DOHH2 (cell line): ENCODE measurements at regions not wholly inside any gene's neighbourhood (a gene's known extent, or its start where the extent isn't known, plus 50 kb on each side); places are given as distances from the start of the nearest gene placed in this dataset.

ENCODE experiments used
- H3F3A ChIP-seq: fragments of 200-600 bp; sonication (generic), shearing (Covaris generic); 2 replicates; pipeline ENCODE4 v1.6.0; 2016; ENCODE audit warnings: antibody characterized with exemption, mild to moderate bottlenecking; ENCODE audit not compliant: control insufficient read depth, insufficient read depth
- H3K27ac ChIP-seq: fragments of 200-600 bp; sonication (generic); 2 replicates; pipeline ENCODE4 v1.5.1; 2014; ENCODE audit warnings: low read depth, mild to moderate bottlenecking, low read length, moderate library complexity
- H3K27me3 ChIP-seq: fragments of 200-600 bp; sonication (generic); 2 replicates; pipeline ENCODE4 v1.6.1; 2014; ENCODE audit warnings: mild to moderate bottlenecking, low read length, mixed read lengths; ENCODE audit not compliant: control insufficient read depth
- H3K36me3 ChIP-seq: fragments of 200-600 bp; sonication (generic); 2 replicates; pipeline ENCODE4 v1.6.1; 2014; ENCODE audit warnings: mild to moderate bottlenecking, low read length, moderate library complexity, mixed read lengths; ENCODE audit not compliant: control insufficient read depth
- H3K4me1 ChIP-seq: fragments of 200-600 bp; sonication (generic); 2 replicates; pipeline ENCODE4 v1.6.1; 2014; ENCODE audit warnings: mild to moderate bottlenecking, low read length, mixed read lengths; ENCODE audit not compliant: control insufficient read depth
- H3K4me2 ChIP-seq: fragments of 200-600 bp; sonication (generic); 2 replicates; pipeline ENCODE4 v1.6.0; 2014; ENCODE audit warnings: mild to moderate bottlenecking, low read length, moderate library complexity
- H3K4me3 ChIP-seq: fragments of 200-600 bp; sonication (generic); 2 replicates; pipeline ENCODE4 v1.5.1; 2014; ENCODE audit warnings: mild to moderate bottlenecking, low read length, mixed read lengths
- H3K79me2 ChIP-seq: fragments of 200-600 bp; sonication (generic); 2 replicates; pipeline ENCODE4 v1.6.1; 2014; ENCODE audit warnings: mild to moderate bottlenecking, low read length, mixed read lengths; ENCODE audit not compliant: control insufficient read depth
- H3K9me2 ChIP-seq: fragments of 200-600 bp; sonication (generic); replicated peaks from 2 replicates; pipeline ENCODE4 v1.6.1; 2014; ENCODE audit warnings: mild to moderate bottlenecking, low read length, mixed read lengths; ENCODE audit not compliant: control insufficient read depth
- H3K9me3 ChIP-seq: fragments of 200-600 bp; sonication (generic); 2 replicates; pipeline ENCODE4 v1.6.1; 2014; ENCODE audit warnings: antibody characterized with exemption, low read length, mixed read lengths; ENCODE audit not compliant: control insufficient read depth, insufficient read depth
- H4K20me1 ChIP-seq: fragments of 200-600 bp; sonication (generic); 2 replicates; pipeline ENCODE4 v1.6.0; 2014; ENCODE audit warnings: low read depth, mild to moderate bottlenecking, antibody characterized with exemption, low read length, moderate library complexity; ENCODE audit not compliant: control insufficient read depth, insufficient read depth
- CTCF ChIP-seq: fragments of 200-600 bp; sonication (generic); IDR thresholded peaks from one replicate; pipeline ENCODE4 v1.5.1; 2014; ENCODE audit warnings: antibody characterized with exemption, mild to moderate bottlenecking, low read depth, low read length; ENCODE audit not compliant: poor library complexity, severe bottlenecking
- EZH2phosphoT487 ChIP-seq: fragments of 200-600 bp; sonication (generic); IDR thresholded peaks from 2 replicates; pipeline ENCODE4 v1.6.1; 2017; ENCODE audit warnings: borderline replicate concordance, mild to moderate bottlenecking, antibody characterized with exemption, low read length, moderate library complexity, mixed read lengths

- no peaks in the 10 kb centered on the region for H4K20me1 ChIP-seq
- TF ChIP-seq EZH2phosphoT487: no peak
- TF ChIP-seq CTCF: no peak
- H3K36me3 ChIP-seq: no peaks in the 10 kb centered on the region
- no peaks in the 10 kb centered on the region for H3K9me3 ChIP-seq
- H3K4me1 ChIP-seq: 0 out of 2 replicates have a peak, but pooled peaks cover 3% of the 10 kb centered on the region
- no peaks in the 10 kb centered on the region for H3F3A ChIP-seq
- no peaks in the 10 kb centered on the region for H3K79me2 ChIP-seq
- H3K4me2 ChIP-seq: no peak overlapping the region
- H3K4me3 ChIP-seq: no peak overlapping the region
- no peaks in the 10 kb centered on the region for H3K9me2 ChIP-seq
- peaks cover 16% of the 10 kb centered on the region for H3K27me3 ChIP-seq
- H3K27ac ChIP-seq: no peak overlapping the region
Measured at GRCh38 chr5:82358457-82358856, 80.3 kb upstream of the RPS23 start.

- no peaks in the 10 kb centered on the region for H3K9me3 ChIP-seq
- TF ChIP-seq EZH2phosphoT487 (no peak), CTCF (no peak)
- no peak overlapping the region for H3K4me3 ChIP-seq
- no peaks in the 10 kb centered on the region for H3K36me3 ChIP-seq
- H3K4me1 ChIP-seq: 0 out of 2 replicates have a peak, but pooled peaks cover 3% of the 10 kb centered on the region
- H4K20me1 ChIP-seq: no peaks in the 10 kb centered on the region
- H3F3A ChIP-seq: no peaks in the 10 kb centered on the region
- H3K27ac ChIP-seq: no peak overlapping the region
- 0 out of 2 replicates have a peak overlapping the region, but pooled peaks have one; percentile 1 for H3K4me2 ChIP-seq
- peaks cover 16% of the 10 kb centered on the region for H3K27me3 ChIP-seq
- no peaks in the 10 kb centered on the region for H3K9me2 ChIP-seq
- H3K79me2 ChIP-seq: no peaks in the 10 kb centered on the region
Measured at GRCh38 chr5:82356808-82357671, 78.9 kb upstream of the RPS23 start.

- TF ChIP-seq CTCF (no peak), EZH2phosphoT487 (no peak)
- Histone ChIP-seq H3K9me3 (no peaks in the 10 kb centered on the region), H3K4me2 (no peak overlapping the region), H3K9me2 (no peaks in the 10 kb centered on the region), H3K4me1 (0 out of 2 replicates have a peak, but pooled peaks cover 3% of the 10 kb centered on the region), H3K27me3 (peaks cover 13% of the 10 kb centered on the region), H3K36me3 (no peaks in the 10 kb centered on the region), H4K20me1 (no peaks in the 10 kb centered on the region), H3K79me2 (no peaks in the 10 kb centered on the region), H3K27ac (no peak overlapping the region), H3F3A (no peaks in the 10 kb centered on the region), H3K4me3 (no peak overlapping the region)
Measured at GRCh38 chr5:82356021-82356420, 77.9 kb upstream of the RPS23 start.
